ENCODE measurements at regions not wholly inside any gene's neighbourhood (a gene's known extent, or its start where the extent isn't known, plus 50 kb on each side); places are given as distances from the start of the nearest gene placed in this dataset.
"Not testable (repeated sequence)": the region's sequence is repeated elsewhere in the genome, so short reads cannot be mapped to it uniquely, and the experiment has no call there.

- CTCF ChIA-PET: interaction anchor here (0.7 kb wide), 1 partner anchor 788 kb away, joined by 3 read pairs; no protein-coding TSS in a partner anchor
- Histone ChIP-seq H3K4me1 (ENCODE audit: control insufficient read depth, insufficient read depth, low read length) (no peaks in the 10 kb centered on the region), H3K36me3 (ENCODE audit: control insufficient read depth in 2 of 2, insufficient read depth in 1 of 2, low read length in 2 of 2) (no peaks in the 10 kb centered on the region), H3K4me3 (ENCODE audit: low read depth, low read length) (no peak overlapping the region), H3K27ac (ENCODE audit: extremely low read depth, low read depth, low read length) (no peak overlapping the region), H3K9me3 (ENCODE audit: control insufficient read depth, insufficient read depth, low read depth, low read length) (no peaks in the 10 kb centered on the region)
- POLR2A ChIA-PET: no interaction called here
- TF ChIP-seq ZNF391 (tag by site-specific recombination; IDR thresholded peaks at IDR 0.05; ENCODE audit: borderline replicate concordance, low read depth) (no peak), ZNF530 (tag by site-specific recombination; IDR thresholded peaks at IDR 0.05; ENCODE audit: low read depth) (no peak), ZNF10 (tag by site-specific recombination; IDR thresholded peaks at IDR 0.05) (no peak), ZBTB1 (tag by site-specific recombination; IDR thresholded peaks at IDR 0.05) (no peak), KLF7 (tag by site-specific recombination; IDR thresholded peaks at IDR 0.05; ENCODE audit: borderline replicate concordance) (no peak), ZNF624 (tag by site-specific recombination; IDR thresholded peaks at IDR 0.05) (no peak)
These were observed 253.0 kb downstream of the HINT1 start for GRCh38 chr5:130912088-130912487.

GRCh38 chr5:130908186-130908585 lies 256.9 kb downstream of the HINT1 start:
- TF ChIP-seq ZNF626 (tag by site-specific recombination; IDR thresholded peaks at IDR 0.05) (no peak), KLF1 (tag by site-specific recombination; IDR thresholded peaks at IDR 0.05) (no peak), ZNF292 (tag by site-specific recombination; IDR thresholded peaks at IDR 0.05; ENCODE audit: borderline replicate concordance, low read depth) (no peak), ZNF19 (tag by site-specific recombination; IDR thresholded peaks at IDR 0.05; ENCODE audit: low read depth) (no peak), ZNF37A (tag by site-specific recombination; IDR thresholded peaks at IDR 0.05) (no peak), ZNF776 (tag by site-specific recombination; IDR thresholded peaks at IDR 0.05; ENCODE audit: borderline replicate concordance) (no peak), ZEB2 (tag by site-specific recombination; IDR thresholded peaks at IDR 0.05) (no peak), ZNF146 (tag by site-specific recombination; IDR thresholded peaks at IDR 0.05) (no peak), ZNF175 (tag by site-specific recombination; IDR thresholded peaks at IDR 0.05) (no peak), ZNF571 (tag by site-specific recombination; IDR thresholded peaks at IDR 0.05) (no peak), MEIS1 (CRISPR knock-in tag; IDR thresholded peaks at IDR 0.05; ENCODE audit: borderline replicate concordance) (no peak)
- no peaks in the 10 kb centered on the region for H3K9me3 ChIP-seq (ENCODE audit: control insufficient read depth, insufficient read depth, low read depth, low read length)
- POLR2A ChIA-PET: no interaction called here
- no peak overlapping the region for H3K27ac ChIP-seq (ENCODE audit: extremely low read depth, low read depth, low read length)
- H3K4me3 ChIP-seq (ENCODE audit: low read depth, low read length): no peak overlapping the region
- H3K4me1 ChIP-seq (ENCODE audit: control insufficient read depth, insufficient read depth, low read length): no peaks in the 10 kb centered on the region
- CTCF ChIA-PET: no interaction called here
- H3K36me3 ChIP-seq (ENCODE audit: control insufficient read depth in 2 of 2, insufficient read depth in 1 of 2, low read length in 2 of 2): no peaks in the 10 kb centered on the region

DNA sequence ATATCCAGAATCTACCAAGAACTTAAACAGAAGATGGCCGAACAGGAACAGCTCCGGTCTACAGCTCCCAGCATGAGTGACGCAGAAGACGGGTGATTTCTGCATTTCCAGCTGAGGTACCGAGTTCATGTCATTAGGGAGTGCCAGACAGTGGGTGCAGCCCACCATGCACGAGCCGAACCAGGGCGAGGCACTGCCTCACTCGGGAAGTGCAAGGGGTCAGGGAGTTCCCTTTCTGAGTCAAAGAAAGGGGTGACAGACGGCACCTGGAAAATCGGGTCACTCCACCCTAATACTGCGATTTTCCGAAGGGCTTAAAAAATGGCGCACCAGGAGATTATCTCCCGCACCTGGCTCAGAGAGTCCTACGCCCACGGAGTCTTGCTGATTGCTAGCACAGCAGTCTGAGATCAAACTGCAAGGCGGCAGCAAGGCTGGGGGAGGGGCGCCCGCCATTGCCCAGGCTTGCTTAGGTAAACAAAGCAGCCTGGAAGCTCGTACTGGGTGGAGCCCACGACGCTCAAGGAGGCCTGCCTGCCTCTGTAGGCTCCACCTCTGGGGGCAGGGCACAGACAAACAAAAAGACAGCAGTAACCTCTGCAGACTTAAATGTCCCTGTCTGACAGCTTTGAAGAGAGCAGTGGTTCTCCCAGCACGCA lies 267.4 kb downstream of the HINT1 start:
- H3K36me3 ChIP-seq (ENCODE audit: control insufficient read depth in 2 of 2, insufficient read depth in 1 of 2, low read length in 2 of 2); H3K4me3 ChIP-seq (ENCODE audit: low read depth, low read length); H3K9me3 ChIP-seq (ENCODE audit: control insufficient read depth, insufficient read depth, low read depth, low read length); H3K4me1 ChIP-seq (ENCODE audit: control insufficient read depth, insufficient read depth, low read length); POLR2A ChIA-PET; CTCF ChIA-PET: not testable (repeated sequence)
- peak overlapping the region; percentile 58; the same call in 1 of the 2 replicates for H3K27ac ChIP-seq (ENCODE audit: extremely low read depth, low read depth, low read length)
- TF ChIP-seq ZFHX2 (tag by site-specific recombination; conservative IDR thresholded peaks at IDR 0.05) (peak; percentile 72), ZSCAN30 (tag by site-specific recombination; IDR thresholded peaks at IDR 0.05) (peak; percentile 71; the same call in 1 of the 2 replicates), YY1 (tag by site-specific recombination; IDR thresholded peaks at IDR 0.05) (peak; percentile 66), ZIC2 (tag by site-specific recombination; IDR thresholded peaks at IDR 0.05) (peak; percentile 40; the same call in 1 of the 2 replicates), ZBTB26 (tag by site-specific recombination; optimal IDR thresholded peaks at IDR 0.05) (peak; percentile 40), ZBTB17 (tag by site-specific recombination; IDR thresholded peaks at IDR 0.05) (peak; percentile 90), ZNF335 (tag by site-specific recombination; conservative IDR thresholded peaks at IDR 0.05) (peak; percentile 23; the same call in 1 of the 2 replicates), ZNF394 (tag by site-specific recombination; IDR thresholded peaks at IDR 0.05; ENCODE audit: borderline replicate concordance) (peak; percentile 46; the same call in 1 of the 2 replicates)
- TF ChIP-seq, protein P1, sequence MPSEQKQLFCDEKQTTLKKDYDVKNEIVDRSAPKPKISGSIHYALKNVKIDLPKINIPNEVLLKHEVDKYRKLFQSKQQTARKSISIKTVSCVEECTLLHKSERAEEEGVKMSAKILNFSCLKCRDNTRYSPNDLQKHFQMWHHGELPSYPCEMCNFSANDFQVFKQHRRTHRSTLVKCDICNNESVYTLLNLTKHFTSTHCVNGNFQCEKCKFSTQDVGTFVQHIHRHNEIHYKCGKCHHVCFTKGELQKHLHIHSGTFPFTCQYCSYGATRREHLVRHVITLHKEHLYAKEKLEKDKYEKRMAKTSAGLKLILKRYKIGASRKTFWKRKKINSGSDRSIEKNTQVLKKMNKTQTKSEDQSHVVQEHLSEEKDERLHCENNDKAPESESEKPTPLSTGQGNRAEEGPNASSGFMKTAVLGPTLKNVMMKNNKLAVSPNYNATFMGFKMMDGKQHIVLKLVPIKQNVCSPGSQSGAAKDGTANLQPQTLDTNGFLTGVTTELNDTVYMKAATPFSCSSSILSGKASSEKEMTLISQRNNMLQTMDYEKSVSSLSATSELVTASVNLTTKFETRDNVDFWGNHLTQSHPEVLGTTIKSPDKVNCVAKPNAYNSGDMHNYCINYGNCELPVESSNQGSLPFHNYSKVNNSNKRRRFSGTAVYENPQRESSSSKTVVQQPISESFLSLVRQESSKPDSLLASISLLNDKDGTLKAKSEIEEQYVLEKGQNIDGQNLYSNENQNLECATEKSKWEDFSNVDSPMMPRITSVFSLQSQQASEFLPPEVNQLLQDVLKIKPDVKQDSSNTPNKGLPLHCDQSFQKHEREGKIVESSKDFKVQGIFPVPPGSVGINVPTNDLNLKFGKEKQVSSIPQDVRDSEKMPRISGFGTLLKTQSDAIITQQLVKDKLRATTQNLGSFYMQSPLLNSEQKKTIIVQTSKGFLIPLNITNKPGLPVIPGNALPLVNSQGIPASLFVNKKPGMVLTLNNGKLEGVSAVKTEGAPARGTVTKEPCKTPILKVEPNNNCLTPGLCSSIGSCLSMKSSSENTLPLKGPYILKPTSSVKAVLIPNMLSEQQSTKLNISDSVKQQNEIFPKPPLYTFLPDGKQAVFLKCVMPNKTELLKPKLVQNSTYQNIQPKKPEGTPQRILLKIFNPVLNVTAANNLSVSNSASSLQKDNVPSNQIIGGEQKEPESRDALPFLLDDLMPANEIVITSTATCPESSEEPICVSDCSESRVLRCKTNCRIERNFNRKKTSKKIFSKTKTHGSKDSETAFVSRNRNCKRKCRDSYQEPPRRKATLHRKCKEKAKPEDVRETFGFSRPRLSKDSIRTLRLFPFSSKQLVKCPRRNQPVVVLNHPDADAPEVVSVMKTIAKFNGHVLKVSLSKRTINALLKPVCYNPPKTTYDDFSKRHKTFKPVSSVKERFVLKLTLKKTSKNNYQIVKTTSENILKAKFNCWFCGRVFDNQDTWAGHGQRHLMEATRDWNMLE (tag by site-specific recombination; conservative IDR thresholded peaks at IDR 0.05; ENCODE audit: low read depth): peak; percentile 46; the same call in 1 of the 2 replicates
